CD14-positive monocyte (primary cell): ENCODE measurements at regions not wholly inside any gene's neighbourhood (a gene's known extent, or its start where the extent isn't known, plus 50 kb on each side); places are given as distances from the start of the nearest gene placed in this dataset.

Experiments
- DNase-seq, 3 donors: peaks; one replicate each; pipeline ENCODE4 v3.0.0-alpha.2; 2011 to 2022
- H2AFZ ChIP-seq: 2 replicates; pipeline ENCODE4 v1.6.0; 2012; ENCODE audit warnings: mild to moderate bottlenecking, low read depth, low read length, inconsistent platforms; ENCODE audit not compliant: insufficient read depth, poor library complexity, severe bottlenecking
- H3K27ac ChIP-seq, 2 donors: 1 replicate in 1 of 2; 2 replicates in 1 of 2; pipeline ENCODE4 v1.5.1; 2012 to 2013; ENCODE audit warnings: low read length in 2 of 2, control low read depth in 1 of 2, inconsistent platforms in 1 of 2, low read depth in 1 of 2, mild to moderate bottlenecking in 1 of 2
- H3K27me3 ChIP-seq, 2 donors: one replicate each; pipeline versions ENCODE4 v1.6.0 to v1.6.1; 2011 to 2013; ENCODE audit warnings: low read length in 2 of 2; ENCODE audit not compliant: control insufficient read depth in 2 of 2, insufficient read depth in 2 of 2
- H3K36me3 ChIP-seq, 2 donors: replicated peaks in 1 of 2; 1 replicate in 1 of 2; 2 replicates in 1 of 2; pipeline versions ENCODE4 v1.5.1 to v1.6.1; 2012 to 2013; ENCODE audit warnings: low read length in 2 of 2, control low read depth in 1 of 2, inconsistent platforms in 1 of 2, mild to moderate bottlenecking in 1 of 2; ENCODE audit not compliant: insufficient read depth in 2 of 2, control insufficient read depth in 1 of 2
- H3K4me1 ChIP-seq, 2 donors: 1 replicate in 1 of 2; 2 replicates in 1 of 2; pipeline versions ENCODE4 v1.5.1 to v1.6.1; 2012 to 2013; ENCODE audit warnings: low read length in 2 of 2, control low read depth in 1 of 2, inconsistent platforms in 1 of 2, mild to moderate bottlenecking in 1 of 2, moderate library complexity in 1 of 2; ENCODE audit not compliant: insufficient read depth in 2 of 2, control insufficient read depth in 1 of 2
- H3K4me2 ChIP-seq: replicated peaks from 2 replicates; pipeline ENCODE3; 2012; ENCODE audit warnings: low read length, moderate library complexity, mild to moderate bottlenecking; ENCODE audit not compliant: poor library complexity, severe bottlenecking; ENCODE audit errors: extremely low read depth
- H3K4me3 ChIP-seq, 3 experiments: fragments of 200-600 bp in 1 of 3; sonication (generic) in 1 of 3; replicated peaks in 1 of 3; 1 replicate in 2 of 3; 2 replicates in 1 of 3; pipeline ENCODE4 v1.5.1; 2011 to 2013; ENCODE audit warnings: low read length in 3 of 3, mild to moderate bottlenecking in 3 of 3, control low read depth in 2 of 3, low read depth in 2 of 3, inconsistent platforms in 1 of 3, moderate library complexity in 1 of 3
- H3K79me2 ChIP-seq: 2 replicates; pipeline ENCODE4 v1.6.0; 2012; ENCODE audit warnings: mild to moderate bottlenecking, control low read depth, inconsistent platforms, low read length, moderate library complexity; ENCODE audit not compliant: insufficient read depth
- H3K9ac ChIP-seq: 2 replicates; pipeline ENCODE4 v1.6.0; 2017; ENCODE audit warnings: low read length, mild to moderate bottlenecking; ENCODE audit not compliant: insufficient read depth, poor library complexity, severe bottlenecking
- H3K9me3 ChIP-seq, 2 donors: replicated peaks in 1 of 2; 1 replicate in 1 of 2; 2 replicates in 1 of 2; pipeline versions ENCODE4 v1.5.1 to v1.6.1; 2012 to 2013; ENCODE audit warnings: low read length in 2 of 2, control low read depth in 1 of 2; ENCODE audit not compliant: control insufficient read depth in 1 of 2, insufficient read depth in 1 of 2
- H4K20me1 ChIP-seq: 2 replicates; pipeline ENCODE4 v1.6.0; 2012; ENCODE audit warnings: mild to moderate bottlenecking, low read length, control low read depth, moderate library complexity; ENCODE audit not compliant: insufficient read depth
- H3K27ac Mint-ChIP-seq, 7 donors: one replicate each; pipeline ENCODE4 v1.8.0; 2020; ENCODE audit warnings: mild to moderate bottlenecking in 7 of 7, mixed read lengths in 7 of 7, moderate library complexity in 6 of 7, inconsistent platforms in 2 of 7
- H3K27me3 Mint-ChIP-seq, 3 donors: one replicate each; pipeline ENCODE4 v1.8.0; 2021 to 2022; ENCODE audit warnings: low read depth in 3 of 3, mild to moderate bottlenecking in 3 of 3, mixed read lengths in 3 of 3, moderate library complexity in 3 of 3, inconsistent platforms in 1 of 3
- H3K36me3 Mint-ChIP-seq, 2 donors: one replicate each; pipeline ENCODE4 v1.8.0; 2020; ENCODE audit warnings: mixed read lengths in 2 of 2, inconsistent platforms in 1 of 2, mild to moderate bottlenecking in 1 of 2
- H3K4me1 Mint-ChIP-seq: one replicate; pipeline ENCODE4 v1.8.0; 2020; ENCODE audit warnings: mild to moderate bottlenecking, mixed read lengths
- H3K4me3 Mint-ChIP-seq, 2 donors: one replicate each; pipeline ENCODE4 v1.8.0; 2020; ENCODE audit warnings: mild to moderate bottlenecking in 2 of 2, mixed read lengths in 2 of 2, moderate library complexity in 1 of 2
- H3K9me3 Mint-ChIP-seq, 7 donors: one replicate each; pipeline ENCODE4 v1.8.0; 2020 to 2022; ENCODE audit warnings: mixed read lengths in 7 of 7, mild to moderate bottlenecking in 6 of 7, moderate library complexity in 6 of 7, inconsistent platforms in 2 of 7
- CTCF ChIP-seq: fragments of 200-600 bp; IDR thresholded peaks from one replicate; pipeline ENCODE4 v1.8.0; 2022; ENCODE audit warnings: antibody characterized with exemption, mild to moderate bottlenecking
- WGBS: methylation state at CpG from one replicate; pipeline ENCODE4 v1.1.5; 2013; ENCODE audit warnings: missing lambda C conversion rate; ENCODE audit not compliant: insufficient coverage; 5-methylcytosine and 5-hydroxymethylcytosine counted together
- intact Hi-C, 2 donors: fragments of 100-400 bp; cut with micrococcal nuclease; formaldehyde crosslinking; loops; one replicate each; pipeline versions ENCODE4 v1.15.0 to v1.15.1; 2023

DNA sequence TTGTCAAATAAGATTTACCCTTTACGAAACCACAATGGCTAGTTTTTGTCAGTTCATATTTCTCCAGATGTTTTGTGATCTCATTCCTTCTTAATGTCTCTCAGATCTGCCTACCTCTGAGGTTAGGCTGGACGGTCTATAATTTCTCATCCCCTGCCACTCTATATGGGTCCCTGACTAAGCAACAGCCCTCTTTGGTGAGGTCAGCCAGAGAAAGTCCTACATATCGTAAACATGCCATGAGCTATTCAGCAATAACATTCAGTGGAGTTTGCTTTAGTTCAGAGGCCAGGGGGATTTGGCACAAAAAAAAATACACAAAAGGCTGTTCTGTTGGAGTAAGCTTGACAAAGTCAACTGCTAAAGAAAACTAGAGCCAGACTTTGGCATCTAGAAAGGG is 192.1 kb upstream of the NCKAP5 start:
- Histone ChIP-seq H3K79me2 (no peaks in the 10 kb centered on the region), H3K36me3 (no peaks in the 10 kb centered on the region), H3K9ac (no peak overlapping the region), H3K27ac (no peak overlapping the region), H3K9me3 (no peaks in the 10 kb centered on the region), H3K27me3 (no peaks in the 10 kb centered on the region), H2AFZ (no peak overlapping the region), H3K4me2 (no peak overlapping the region), H3K4me1 (no peaks in the 10 kb centered on the region), H4K20me1 (no peaks in the 10 kb centered on the region), H3K4me3 (no peak overlapping the region)
- no peaks in the 10 kb centered on the region for H3K4me1 Mint-ChIP-seq
- TF ChIP-seq CTCF, result no peak
- H3K27me3 Mint-ChIP-seq, result peaks cover 0 to 5% (median 0%) of the 10 kb centered on the region in 3 donors
- H3K27ac Mint-ChIP-seq, result no peak overlapping the region
- H3K4me3 Mint-ChIP-seq, result no peak overlapping the region
- no peaks in the 10 kb centered on the region for H3K36me3 Mint-ChIP-seq
- DNase-seq, result no peak
- intact Hi-C loops, result no loop called here
- peaks cover 0 to 9% (median 3%) of the 10 kb centered on the region in 7 donors for H3K9me3 Mint-ChIP-seq
- WGBS, result 71% methylated on average over 2 of the region's 3 CpGs

DNA sequence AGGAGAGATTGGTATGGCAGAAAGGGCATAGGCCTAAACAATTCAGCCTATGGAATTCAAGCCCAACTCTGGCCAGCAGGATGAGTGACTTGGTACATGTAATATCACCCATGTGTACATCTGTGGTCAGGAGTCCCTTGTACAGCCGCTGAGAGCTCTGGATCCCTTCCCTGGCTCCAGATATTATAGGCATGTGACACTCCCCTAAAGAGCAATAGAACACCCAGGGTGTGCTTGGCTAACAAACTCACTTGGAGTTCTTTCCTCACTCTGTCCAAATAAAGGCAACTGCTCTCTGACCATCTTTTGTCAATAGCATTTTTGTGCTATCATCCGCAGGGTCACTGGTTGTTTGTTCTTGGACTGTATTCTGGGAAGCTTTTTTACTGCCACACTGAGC is 197.4 kb upstream of the NCKAP5 start:
- H3K27me3 Mint-ChIP-seq, result no peaks in the 10 kb centered on the region
- Histone ChIP-seq H3K27me3 (no peaks in the 10 kb centered on the region), H3K4me3 (no peak overlapping the region), H4K20me1 (no peaks in the 10 kb centered on the region), H2AFZ (no peak overlapping the region), H3K36me3 (no peaks in the 10 kb centered on the region), H3K9ac (no peak overlapping the region), H3K27ac (no peak overlapping the region), H3K4me1 (no peaks in the 10 kb centered on the region), H3K79me2 (no peaks in the 10 kb centered on the region), H3K9me3 (no peaks in the 10 kb centered on the region), H3K4me2 (no peak overlapping the region)
- H3K27ac Mint-ChIP-seq, result no peak overlapping the region
- H3K9me3 Mint-ChIP-seq, result peaks cover 0 to 9% (median 3%) of the 10 kb centered on the region in 7 donors
- 90% methylated on average over 1 of the region's 2 CpGs for WGBS
- TF ChIP-seq CTCF, result no peak
- H3K4me1 Mint-ChIP-seq, result no peaks in the 10 kb centered on the region
- DNase-seq, result no peak
- no peaks in the 10 kb centered on the region for H3K36me3 Mint-ChIP-seq
- intact Hi-C loops, result no loop called here
- no peak overlapping the region for H3K4me3 Mint-ChIP-seq
